ENCODE measurements at regions not wholly inside any gene's neighbourhood (a gene's known extent, or its start where the extent isn't known, plus 50 kb on each side); places are given as distances from the start of the nearest gene placed in this dataset.

DNA sequence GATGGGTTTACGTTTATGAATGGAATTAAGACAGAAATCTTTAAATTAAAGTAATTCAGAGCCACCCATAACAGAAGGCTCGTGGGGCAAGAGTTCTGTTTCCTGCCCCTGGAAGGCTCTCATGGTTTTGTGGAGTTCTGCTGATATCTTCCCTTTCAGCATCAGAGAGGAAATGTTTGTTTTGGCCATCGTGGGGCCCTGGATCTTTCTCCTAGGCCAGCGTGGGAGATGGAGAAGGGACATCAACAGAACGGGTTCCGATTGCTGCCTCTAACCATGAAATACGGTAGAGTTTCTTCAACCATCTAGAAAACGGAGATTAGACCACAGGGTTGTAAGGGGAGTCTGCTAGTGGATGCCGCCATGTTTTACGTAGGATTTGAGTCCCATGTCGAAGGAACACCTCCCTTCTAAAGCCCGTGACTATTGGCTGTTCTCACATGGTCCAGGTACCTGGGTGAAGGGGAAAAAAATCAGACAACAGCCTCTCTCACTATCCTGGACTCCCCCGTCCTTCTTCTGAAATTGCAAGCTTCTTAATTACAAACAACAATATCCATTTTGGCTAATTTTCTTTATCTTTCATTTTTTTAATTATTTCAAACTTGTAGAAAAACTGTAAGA lies 169.1 kb upstream of the CELF2 start:
- Histone ChIP-seq H3K4me3 (ENCODE audit: control insufficient read depth in 1 of 2, extremely low read depth in 1 of 2, low read length in 1 of 2) (no peak overlapping the region), H3K4me1 (ENCODE audit: control insufficient read depth in 1 of 2, extremely low read depth in 1 of 2, insufficient read depth in 2 of 2, low read length in 2 of 2) (peaks cover 0 to 4% of the 10 kb centered on the region in 2 experiments), H3K36me3 (ENCODE audit: control insufficient read depth in 2 of 2, extremely low read depth in 1 of 2, insufficient read depth in 1 of 2, low read length in 1 of 2) (no peaks in the 10 kb centered on the region), H3K27ac (ENCODE audit: low read length) (no peak overlapping the region), H3K27me3 (replicated peaks in 1 of 2; ENCODE audit: control insufficient read depth in 2 of 2, extremely low read depth in 1 of 2, insufficient read depth in 2 of 2, low read length in 1 of 2) (peaks cover 0 to 4% of the 10 kb centered on the region in 2 experiments), H3K9me3 (no peaks in the 10 kb centered on the region)
- Mint-ChIP-seq H3K4me3 (no peak overlapping the region), H3K4me1 (peaks cover 0 to 2% (median 0%) of the 10 kb centered on the region in 3 donors), H3K36me3 (no peaks in the 10 kb centered on the region), H3K27me3 (peaks cover 39 to 49% of the 10 kb centered on the region in 2 donors), H3K27ac (no peak overlapping the region), H3K9me3 (no peaks in the 10 kb centered on the region)
- ChIA-PET CTCF (no interaction called here), POLR2A (no interaction called here)
- DNase-seq (no peak), ATAC-seq (replicated peaks in 1 of 4) (no peak)
- 79% methylated on average over 3 of the region's 13 CpGs for WGBS (ENCODE audit: insufficient coverage)

DNA sequence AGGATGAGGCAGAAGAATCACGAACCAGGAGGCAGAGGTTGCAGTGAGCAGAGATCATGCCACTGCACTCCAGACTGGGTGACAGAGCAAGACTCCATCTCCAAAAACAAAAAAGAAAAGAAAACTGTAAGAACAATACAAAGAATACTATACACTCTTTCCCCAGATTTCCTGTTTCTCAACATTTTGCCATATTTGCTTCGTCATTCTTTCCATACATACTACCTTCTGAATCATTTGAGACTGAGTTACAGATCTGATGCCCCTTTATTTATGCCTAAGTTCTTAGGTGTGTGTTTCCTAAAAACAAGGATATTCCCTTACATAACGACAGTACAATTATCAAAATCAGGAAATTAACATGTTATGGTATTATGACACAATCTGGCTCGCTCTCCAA lies 168.4 kb upstream of the CELF2 start:
- Histone ChIP-seq H3K9me3 (no peaks in the 10 kb centered on the region), H3K36me3 (ENCODE audit: control insufficient read depth in 2 of 2, extremely low read depth in 1 of 2, insufficient read depth in 1 of 2, low read length in 1 of 2) (no peaks in the 10 kb centered on the region), H3K27me3 (replicated peaks in 1 of 2; ENCODE audit: control insufficient read depth in 2 of 2, extremely low read depth in 1 of 2, insufficient read depth in 2 of 2, low read length in 1 of 2) (peaks cover 0 to 6% of the 10 kb centered on the region in 2 experiments), H3K27ac (ENCODE audit: low read length) (no peak overlapping the region), H3K4me3 (ENCODE audit: control insufficient read depth in 1 of 2, extremely low read depth in 1 of 2, low read length in 1 of 2) (no peak overlapping the region), H3K4me1 (ENCODE audit: control insufficient read depth in 1 of 2, extremely low read depth in 1 of 2, insufficient read depth in 2 of 2, low read length in 2 of 2) (peaks cover 0 to 4% of the 10 kb centered on the region in 2 experiments)
- CTCF ChIA-PET = interaction anchor here in 1 of 2 donors (0.6 kb wide), 1 partner anchor 221 kb away, joined by 3 read pairs; no protein-coding TSS in a partner anchor
- Mint-ChIP-seq H3K4me1 (peaks cover 0 to 2% (median 0%) of the 10 kb centered on the region in 3 donors), H3K27ac (no peak overlapping the region), H3K36me3 (no peaks in the 10 kb centered on the region), H3K27me3 (peaks cover 36 to 42% of the 10 kb centered on the region in 2 donors), H3K4me3 (no peak overlapping the region), H3K9me3 (no peaks in the 10 kb centered on the region)
- POLR2A ChIA-PET = no interaction called here
- ATAC-seq (replicated peaks in 1 of 4) (no peak), DNase-seq (no peak)
- 80% methylated on average over 1 of the region's 4 CpGs for WGBS (ENCODE audit: insufficient coverage)

DNA sequence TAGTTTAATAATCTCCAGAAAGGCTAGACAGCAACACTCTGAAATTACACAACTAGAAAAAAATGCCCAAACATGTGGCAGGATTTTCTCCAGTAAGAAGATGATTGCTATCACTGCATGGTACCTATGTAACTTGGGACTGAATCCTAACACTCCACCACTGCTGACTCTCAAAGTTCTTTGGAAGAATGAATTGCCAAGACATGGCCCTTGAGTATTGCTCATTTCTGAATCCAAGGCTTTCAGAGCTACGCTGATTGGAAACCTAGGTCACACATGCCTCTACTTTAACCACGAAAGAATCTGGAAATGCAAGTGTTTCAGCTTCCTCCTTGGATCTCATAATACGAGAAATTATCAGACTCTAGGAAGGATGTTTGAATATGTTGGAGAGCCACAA lies 167.5 kb upstream of the CELF2 start:
- Histone ChIP-seq H3K4me1 (ENCODE audit: control insufficient read depth in 1 of 2, extremely low read depth in 1 of 2, insufficient read depth in 2 of 2, low read length in 2 of 2) (peaks cover 0 to 4% of the 10 kb centered on the region in 2 experiments), H3K27me3 (replicated peaks in 1 of 2; ENCODE audit: control insufficient read depth in 2 of 2, extremely low read depth in 1 of 2, insufficient read depth in 2 of 2, low read length in 1 of 2) (peaks cover 0 to 6% of the 10 kb centered on the region in 2 experiments), H3K27ac (ENCODE audit: low read length) (no peak overlapping the region), H3K9me3 (no peaks in the 10 kb centered on the region), H3K36me3 (ENCODE audit: control insufficient read depth in 2 of 2, extremely low read depth in 1 of 2, insufficient read depth in 1 of 2, low read length in 1 of 2) (no peaks in the 10 kb centered on the region), H3K4me3 (ENCODE audit: control insufficient read depth in 1 of 2, extremely low read depth in 1 of 2, low read length in 1 of 2) (no peak overlapping the region)
- CTCF ChIA-PET = no interaction called here
- POLR2A ChIA-PET = no interaction called here
- ATAC-seq (replicated peaks in 1 of 4) = no peak
- no CpG with 5 or more reads among the region's 3 CpGs for WGBS (ENCODE audit: insufficient coverage)
- Mint-ChIP-seq H3K4me3 (no peak overlapping the region), H3K36me3 (no peaks in the 10 kb centered on the region), H3K27me3 (peaks cover 36 to 39% of the 10 kb centered on the region in 2 donors), H3K9me3 (no peaks in the 10 kb centered on the region), H3K27ac (no peak overlapping the region), H3K4me1 (peaks cover 0 to 5% (median under 1%) of the 10 kb centered on the region in 3 donors)
- DNase-seq = no peak

DNA sequence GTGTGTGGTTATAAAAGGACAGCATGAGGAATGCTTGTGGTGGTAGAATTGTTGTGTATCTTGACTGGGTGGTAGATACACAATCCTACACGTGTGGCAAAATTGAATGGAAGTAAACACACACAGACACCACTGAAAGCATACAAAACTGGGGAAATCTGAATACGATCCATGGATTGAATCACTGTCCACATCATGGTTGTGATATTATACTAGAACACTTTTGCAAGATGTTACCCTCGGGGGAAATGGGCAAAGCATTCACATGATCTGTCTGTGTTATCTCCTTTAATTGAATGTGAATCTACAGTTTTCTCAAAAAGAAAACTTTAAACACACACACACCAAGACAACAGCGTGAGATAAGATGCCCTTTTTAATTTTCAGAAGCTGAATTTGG lies 165.2 kb upstream of the CELF2 start:
- Histone ChIP-seq H3K9me3 (no peaks in the 10 kb centered on the region), H3K4me1 (ENCODE audit: control insufficient read depth in 1 of 2, extremely low read depth in 1 of 2, insufficient read depth in 2 of 2, low read length in 2 of 2) (peaks cover 0 to 1% of the 10 kb centered on the region in 2 experiments), H3K27me3 (replicated peaks in 1 of 2; ENCODE audit: control insufficient read depth in 2 of 2, extremely low read depth in 1 of 2, insufficient read depth in 2 of 2, low read length in 1 of 2) (peaks cover 0 to 6% of the 10 kb centered on the region in 2 experiments), H3K4me3 (ENCODE audit: control insufficient read depth in 1 of 2, extremely low read depth in 1 of 2, low read length in 1 of 2) (no peak overlapping the region), H3K36me3 (ENCODE audit: control insufficient read depth in 2 of 2, extremely low read depth in 1 of 2, insufficient read depth in 1 of 2, low read length in 1 of 2) (no peaks in the 10 kb centered on the region), H3K27ac (ENCODE audit: low read length) (no peak overlapping the region)
- H3K4me1 Mint-ChIP-seq = peaks cover 0 to 4% (median 2%) of the 10 kb centered on the region in 3 donors
- no CpG with 5 or more reads among the region's 4 CpGs for WGBS (ENCODE audit: insufficient coverage)
- no peaks in the 10 kb centered on the region for H3K9me3 Mint-ChIP-seq
- H3K27me3 Mint-ChIP-seq = peaks cover 30 to 31% of the 10 kb centered on the region in 2 donors
- ChIA-PET POLR2A (no interaction called here), CTCF (no interaction called here)
- H3K36me3 Mint-ChIP-seq = no peaks in the 10 kb centered on the region
- H3K4me3 Mint-ChIP-seq = no peak overlapping the region
- ATAC-seq (replicated peaks in 1 of 4) (no peak), DNase-seq (no peak)
- no peak overlapping the region for H3K27ac Mint-ChIP-seq

DNA sequence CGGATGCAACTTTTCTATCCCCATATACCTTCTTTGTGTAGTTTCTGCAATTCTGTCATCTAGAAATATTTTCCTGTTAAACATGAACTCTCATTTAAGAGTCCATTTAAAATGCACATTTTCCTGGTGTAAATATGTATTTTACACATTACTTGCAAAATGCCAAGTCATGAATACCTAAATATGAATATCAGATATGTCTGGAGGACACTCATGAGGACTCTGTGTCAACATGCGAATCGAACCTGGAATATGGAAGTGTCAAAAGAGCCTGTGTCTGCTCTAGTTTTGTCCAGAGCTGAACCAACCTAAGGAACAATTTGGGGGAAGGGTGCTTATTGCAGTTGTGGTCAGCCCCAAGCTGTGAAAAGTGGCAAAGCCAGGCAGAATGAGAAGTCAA lies 163.7 kb upstream of the CELF2 start:
- H3K36me3 ChIP-seq (ENCODE audit: control insufficient read depth in 2 of 2, extremely low read depth in 1 of 2, insufficient read depth in 1 of 2, low read length in 1 of 2) = no peaks in the 10 kb centered on the region
- H3K4me1 ChIP-seq (ENCODE audit: control insufficient read depth in 1 of 2, extremely low read depth in 1 of 2, insufficient read depth in 2 of 2, low read length in 2 of 2) = no peaks in the 10 kb centered on the region
- no peak overlapping the region for H3K4me3 Mint-ChIP-seq
- 67% methylated on average over 2 of the region's 3 CpGs for WGBS (ENCODE audit: insufficient coverage)
- peaks cover 0 to 4% (median 2%) of the 10 kb centered on the region in 3 donors for H3K4me1 Mint-ChIP-seq
- H3K27ac ChIP-seq (ENCODE audit: low read length) = no peak overlapping the region
- H3K36me3 Mint-ChIP-seq = no peaks in the 10 kb centered on the region
- no peaks in the 10 kb centered on the region for H3K9me3 ChIP-seq
- POLR2A ChIA-PET = no interaction called here
- H3K27me3 Mint-ChIP-seq = peaks cover 28 to 31% of the 10 kb centered on the region in 2 donors
- CTCF ChIA-PET = no interaction called here
- no peaks in the 10 kb centered on the region for H3K9me3 Mint-ChIP-seq
- H3K27ac Mint-ChIP-seq = no peak overlapping the region
- H3K27me3 ChIP-seq (replicated peaks in 1 of 2; ENCODE audit: control insufficient read depth in 2 of 2, extremely low read depth in 1 of 2, insufficient read depth in 2 of 2, low read length in 1 of 2) = peaks cover 0 to 6% of the 10 kb centered on the region in 2 experiments
- ATAC-seq (replicated peaks in 1 of 4) = no peak
- DNase-seq = no peak
- H3K4me3 ChIP-seq (ENCODE audit: control insufficient read depth in 1 of 2, extremely low read depth in 1 of 2, low read length in 1 of 2) = no peak overlapping the region

DNA sequence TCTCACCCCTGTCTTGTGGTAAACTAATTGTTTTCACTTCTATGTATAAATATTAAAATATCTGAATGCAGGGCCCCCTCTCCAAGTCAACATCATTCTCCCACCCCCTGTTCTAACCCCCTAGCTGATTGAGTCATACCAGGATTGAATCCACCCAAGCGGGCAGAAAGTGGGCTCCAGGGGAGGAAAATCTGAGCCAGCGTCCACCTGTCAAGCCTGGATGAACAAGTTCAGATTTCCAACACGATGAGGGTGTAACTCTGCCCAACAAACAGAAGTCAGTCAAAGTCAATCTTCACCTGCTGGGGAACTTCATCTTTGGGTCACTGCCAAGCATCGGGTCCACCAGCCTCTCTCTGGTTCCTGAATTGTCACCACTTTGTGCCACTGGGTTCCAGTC lies 162.9 kb upstream of the CELF2 start:
- no peaks in the 10 kb centered on the region for H3K4me1 ChIP-seq (ENCODE audit: control insufficient read depth in 1 of 2, extremely low read depth in 1 of 2, insufficient read depth in 2 of 2, low read length in 2 of 2)
- DNase-seq (no peak), ATAC-seq (replicated peaks in 1 of 4) (no peak)
- Mint-ChIP-seq H3K4me3 (no peak overlapping the region), H3K9me3 (no peaks in the 10 kb centered on the region), H3K4me1 (peaks cover 0 to 4% (median 2%) of the 10 kb centered on the region in 3 donors), H3K36me3 (no peaks in the 10 kb centered on the region), H3K27ac (no peak overlapping the region), H3K27me3 (peaks cover 27 to 28% of the 10 kb centered on the region in 2 donors)
- H3K27me3 ChIP-seq (replicated peaks in 1 of 2; ENCODE audit: control insufficient read depth in 2 of 2, extremely low read depth in 1 of 2, insufficient read depth in 2 of 2, low read length in 1 of 2) = peaks cover 0 to 6% of the 10 kb centered on the region in 2 experiments
- CTCF ChIA-PET = no interaction called here
- H3K36me3 ChIP-seq (ENCODE audit: control insufficient read depth in 2 of 2, extremely low read depth in 1 of 2, insufficient read depth in 1 of 2, low read length in 1 of 2) = no peaks in the 10 kb centered on the region
- H3K9me3 ChIP-seq = no peaks in the 10 kb centered on the region
- no peak overlapping the region for H3K27ac ChIP-seq (ENCODE audit: low read length)
- POLR2A ChIA-PET = no interaction called here
- no peak overlapping the region for H3K4me3 ChIP-seq (ENCODE audit: control insufficient read depth in 1 of 2, extremely low read depth in 1 of 2, low read length in 1 of 2)
- 72% methylated on average over 4 of the region's 4 CpGs for WGBS (ENCODE audit: insufficient coverage)
